ENCODE measurements at regions not wholly inside any gene's neighbourhood (a gene's known extent, or its start where the extent isn't known, plus 50 kb on each side); places are given as distances from the start of the nearest gene placed in this dataset.

GRCh38 chr10:132133005-132133404, 53.7 kb upstream of the DPYSL4 start (continued):
- TF ChIP-seq CTCF (conservative IDR thresholded peaks at IDR 0.05; ENCODE audit: low read depth in 2 of 2) (no peak), ZNF114 (CRISPR knock-in tag; IDR thresholded peaks at IDR 0.05) (no peak)

- Histone ChIP-seq H3F3A (replicated peaks; ENCODE audit: low read depth) (no peaks in the 10 kb centered on the region), H3K27ac (ENCODE audit: low read depth) (no peak overlapping the region), H3K4me2 (no peak overlapping the region), H3K4me1 (ENCODE audit: insufficient read depth) (no peaks in the 10 kb centered on the region), H3K79me2 (replicated peaks; ENCODE audit: insufficient read depth) (no peaks in the 10 kb centered on the region), H3K27me3 (ENCODE audit: insufficient read depth) (no peaks in the 10 kb centered on the region), H2AFZ (no peak overlapping the region), H4K20me1 (replicated peaks; ENCODE audit: insufficient read depth) (no peaks in the 10 kb centered on the region), H3K4me3 (no peak overlapping the region), H3K9me2 (ENCODE audit: insufficient read depth) (no peaks in the 10 kb centered on the region), H3K36me3 (ENCODE audit: insufficient read depth) (no peaks in the 10 kb centered on the region)
- no peak for TF ChIP-seq JUNB (IDR thresholded peaks at IDR 0.05; ENCODE audit: unreplicated experiment)
- no peak for TF ChIP-seq POLR2AphosphoS5 (IDR thresholded peaks at IDR 0.05; ENCODE audit: low read depth)
- TF ChIP-seq STAT1 (IDR thresholded peaks at IDR 0.05; ENCODE audit: unreplicated experiment), result no peak
- DNase-seq (ENCODE audit: low spot score), result no peak
- no peaks in the 10 kb centered on the region for H3K9me3 Mint-ChIP-seq
- H3K4me1 Mint-ChIP-seq, result peaks cover 7% of the 10 kb centered on the region
- no peaks in the 10 kb centered on the region for H3K36me3 Mint-ChIP-seq (ENCODE audit: low read depth)
- no peak overlapping the region for H3K4me3 Mint-ChIP-seq
- peaks cover 5% of the 10 kb centered on the region for H3K27me3 Mint-ChIP-seq (ENCODE audit: insufficient read depth, low read depth, poor library complexity)
- no peak for ATAC-seq
- no peak overlapping the region for H3K27ac Mint-ChIP-seq
These were observed 53.1 kb upstream of the DPYSL4 start for GRCh38 chr10:132133449-132134240.

GRCh38 chr10:132134241-132135052, 52.3 kb upstream of the DPYSL4 start:
- Histone ChIP-seq H3K27ac (ENCODE audit: low read depth) (no peak overlapping the region), H3K9me2 (ENCODE audit: insufficient read depth) (no peaks in the 10 kb centered on the region), H3K4me1 (ENCODE audit: insufficient read depth) (no peaks in the 10 kb centered on the region), H3K4me3 (no peak overlapping the region), H3K79me2 (replicated peaks; ENCODE audit: insufficient read depth) (no peaks in the 10 kb centered on the region), H2AFZ (no peak overlapping the region), H3K27me3 (ENCODE audit: insufficient read depth) (no peaks in the 10 kb centered on the region), H3K4me2 (no peak overlapping the region), H3F3A (replicated peaks; ENCODE audit: low read depth) (no peaks in the 10 kb centered on the region), H4K20me1 (replicated peaks; ENCODE audit: insufficient read depth) (no peaks in the 10 kb centered on the region), H3K36me3 (ENCODE audit: insufficient read depth) (no peaks in the 10 kb centered on the region)
- Mint-ChIP-seq H3K27me3 (ENCODE audit: insufficient read depth, low read depth, poor library complexity) (peaks cover 5% of the 10 kb centered on the region), H3K27ac (no peak overlapping the region), H3K9me3 (no peaks in the 10 kb centered on the region), H3K36me3 (ENCODE audit: low read depth) (no peaks in the 10 kb centered on the region), H3K4me3 (no peak overlapping the region), H3K4me1 (peaks cover 7% of the 10 kb centered on the region)
- no peak for ATAC-seq
- DNase-seq (ENCODE audit: low spot score), result no peak
- TF ChIP-seq CTCF (conservative IDR thresholded peaks at IDR 0.05; ENCODE audit: low read depth in 2 of 2) (0 out of 4 replicates have a peak, but pooled peaks of 1 of the 2 experiments have one; percentile 11), ZNF114 (CRISPR knock-in tag; IDR thresholded peaks at IDR 0.05) (no peak)
